ENCODE measurements at regions not wholly inside any gene's neighbourhood (a gene's known extent, or its start where the extent isn't known, plus 50 kb on each side); places are given as distances from the start of the nearest gene placed in this dataset.
"Not testable (repeated sequence)": the region's sequence is repeated elsewhere in the genome, so short reads cannot be mapped to it uniquely, and the experiment has no call there.

GRCh38 chr12:9406564-9407424, 198.6 kb upstream of the PZP start:
- Histone ChIP-seq H3K36me3 (ENCODE audit: control insufficient read depth, insufficient read depth, low read length, severe bottlenecking) (no peaks in the 10 kb centered on the region), H3K27me3 (replicated peaks; ENCODE audit: control insufficient read depth, insufficient read depth, low read length) (no peaks in the 10 kb centered on the region), H3K4me3 (ENCODE audit: low read length) (no peak overlapping the region), H3K9ac (ENCODE audit: low read length) (no peak overlapping the region), H3K9me3 (ENCODE audit: control insufficient read depth, low read length) (no peaks in the 10 kb centered on the region), H3K4me1 (ENCODE audit: control insufficient read depth, insufficient read depth, low read length) (no peaks in the 10 kb centered on the region)
- DNase-seq (ENCODE audit: low read depth) = no peak

DNA sequence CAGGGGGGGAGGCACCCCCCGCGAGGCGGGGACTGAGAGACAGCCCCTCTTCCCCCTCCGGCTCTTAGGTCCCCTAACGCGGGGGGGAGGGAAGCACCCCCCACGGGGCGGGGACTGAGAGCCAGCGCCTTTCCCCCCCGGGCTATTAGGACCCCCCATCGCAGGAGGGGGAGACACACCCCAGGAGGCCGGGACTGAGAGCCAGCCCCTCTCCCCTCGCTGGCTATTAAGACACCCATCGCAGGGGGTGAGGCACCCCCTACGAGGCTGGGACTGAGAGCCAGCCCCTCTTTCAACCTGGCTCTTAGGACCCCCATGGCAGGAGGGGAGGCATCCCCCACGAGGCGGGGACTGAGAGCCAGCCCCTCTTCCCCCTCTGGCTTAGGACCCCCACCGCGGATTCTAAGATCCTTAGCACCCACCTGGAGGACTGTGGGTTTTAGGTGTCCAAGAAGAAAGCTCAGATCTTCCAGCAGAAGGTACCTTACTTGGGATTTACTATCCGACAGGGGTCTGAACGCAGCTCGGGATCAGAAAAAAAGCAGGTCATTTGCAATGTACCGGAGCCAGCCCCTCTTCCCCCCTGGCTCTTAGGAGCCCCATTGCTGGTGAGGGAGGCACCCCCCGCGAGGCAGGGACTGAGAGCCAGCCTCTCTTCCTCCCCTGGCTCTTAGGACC, 197.8 kb upstream of the PZP start:
- Histone ChIP-seq H3K36me3 (ENCODE audit: control insufficient read depth, insufficient read depth, low read length, severe bottlenecking) (no peaks in the 10 kb centered on the region), H3K27me3 (replicated peaks; ENCODE audit: control insufficient read depth, insufficient read depth, low read length) (no peaks in the 10 kb centered on the region), H3K4me1 (ENCODE audit: control insufficient read depth, insufficient read depth, low read length) (no peaks in the 10 kb centered on the region), H3K4me3 (ENCODE audit: low read length) (no peak overlapping the region), H3K9ac (ENCODE audit: low read length) (no peak overlapping the region), H3K9me3 (ENCODE audit: control insufficient read depth, low read length) (no peaks in the 10 kb centered on the region)
- no peak for DNase-seq (ENCODE audit: low read depth)

DNA sequence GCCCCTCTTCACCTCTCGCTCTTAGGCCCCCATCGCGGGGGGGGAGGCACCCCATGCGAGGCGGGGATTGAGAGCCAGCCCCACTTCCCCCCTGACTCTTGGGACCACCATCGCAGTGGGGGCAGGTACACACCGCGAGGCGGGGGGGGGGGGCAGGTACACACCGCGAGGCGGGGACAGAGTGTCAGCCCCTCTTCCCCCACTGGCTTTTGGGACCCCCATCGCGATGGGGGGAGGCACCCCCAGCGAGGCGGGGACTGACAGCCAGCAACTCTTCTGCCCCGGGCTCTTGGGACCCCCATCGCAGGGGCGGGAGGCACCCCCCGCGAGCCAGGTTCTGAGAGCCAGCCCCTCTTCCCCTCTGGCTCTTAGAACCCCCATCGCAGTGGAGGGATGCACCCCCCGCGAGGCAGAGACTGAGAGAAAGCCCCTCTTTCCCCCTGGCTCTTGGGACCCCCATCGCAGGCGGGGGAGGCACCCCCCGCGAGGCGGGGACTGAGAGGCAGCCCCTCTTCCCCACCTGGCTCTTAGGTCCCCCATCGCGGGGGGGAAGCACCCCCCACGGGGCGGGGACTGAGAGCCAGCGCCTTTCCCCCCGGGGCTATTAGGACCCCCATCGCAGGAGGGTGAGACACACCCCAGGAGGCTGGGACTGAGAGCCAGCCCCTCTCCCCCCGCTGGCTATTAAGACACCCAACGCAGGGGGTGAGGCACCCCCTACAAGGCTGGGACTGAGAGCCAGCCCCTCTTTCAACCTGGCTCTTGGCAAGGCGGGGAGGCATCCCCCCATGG, 196.5 kb upstream of the PZP start:
- H3K27me3 ChIP-seq (replicated peaks; ENCODE audit: control insufficient read depth, insufficient read depth, low read length) = no peaks in the 10 kb centered on the region
- H3K9me3 ChIP-seq (ENCODE audit: control insufficient read depth, low read length) = no peaks in the 10 kb centered on the region
- no peak for DNase-seq (ENCODE audit: low read depth)

DNA sequence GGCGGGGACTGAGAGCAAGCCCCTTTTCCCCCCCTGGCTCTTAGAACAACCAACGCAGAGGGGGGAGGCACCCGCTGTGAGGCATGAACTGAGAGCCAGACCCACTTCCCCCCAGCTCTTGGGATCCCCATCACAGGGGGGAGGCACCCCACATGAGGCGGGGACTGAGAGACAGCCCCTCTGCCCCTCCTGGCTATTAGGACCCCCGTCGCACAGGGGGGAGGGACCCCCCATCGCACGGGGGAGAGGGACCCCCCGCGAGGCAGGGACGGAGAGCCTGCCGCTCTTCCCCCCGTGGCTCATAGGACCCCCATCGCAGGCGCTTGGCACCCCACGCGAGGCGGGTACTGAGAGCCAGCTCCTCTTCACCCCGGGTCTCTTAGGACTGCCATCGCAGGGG, 195.8 kb upstream of the PZP start:
- H3K9me3 ChIP-seq (ENCODE audit: control insufficient read depth, low read length) = no peaks in the 10 kb centered on the region
- DNase-seq (ENCODE audit: low read depth) = no peak
- H3K4me1 ChIP-seq (ENCODE audit: control insufficient read depth, insufficient read depth, low read length) = no peaks in the 10 kb centered on the region
- no peaks in the 10 kb centered on the region for H3K36me3 ChIP-seq (ENCODE audit: control insufficient read depth, insufficient read depth, low read length, severe bottlenecking)
- H3K9ac ChIP-seq (ENCODE audit: low read length) = no peak overlapping the region
- no peak overlapping the region for H3K4me3 ChIP-seq (ENCODE audit: low read length)
- H3K27me3 ChIP-seq (replicated peaks; ENCODE audit: control insufficient read depth, insufficient read depth, low read length) = no peaks in the 10 kb centered on the region

More for the DNA sequence above, 196.5 kb upstream of the PZP start:
- Histone ChIP-seq H3K36me3 (ENCODE audit: control insufficient read depth, insufficient read depth, low read length, severe bottlenecking) (no peaks in the 10 kb centered on the region), H3K9ac (ENCODE audit: low read length) (no peak overlapping the region), H3K4me1 (ENCODE audit: control insufficient read depth, insufficient read depth, low read length) (no peaks in the 10 kb centered on the region), H3K4me3 (ENCODE audit: low read length) (no peak overlapping the region)

GRCh38 chr12:9402432-9403040, 194.3 kb upstream of the PZP start:
- not testable (repeated sequence) for DNase-seq (ENCODE audit: low read depth); H3K9me3 ChIP-seq (ENCODE audit: control insufficient read depth, low read length); H3K9ac ChIP-seq (ENCODE audit: low read length); H3K4me3 ChIP-seq (ENCODE audit: low read length); H3K36me3 ChIP-seq (ENCODE audit: control insufficient read depth, insufficient read depth, low read length, severe bottlenecking); H3K4me1 ChIP-seq (ENCODE audit: control insufficient read depth, insufficient read depth, low read length); H3K27me3 ChIP-seq (replicated peaks; ENCODE audit: control insufficient read depth, insufficient read depth, low read length)

DNA sequence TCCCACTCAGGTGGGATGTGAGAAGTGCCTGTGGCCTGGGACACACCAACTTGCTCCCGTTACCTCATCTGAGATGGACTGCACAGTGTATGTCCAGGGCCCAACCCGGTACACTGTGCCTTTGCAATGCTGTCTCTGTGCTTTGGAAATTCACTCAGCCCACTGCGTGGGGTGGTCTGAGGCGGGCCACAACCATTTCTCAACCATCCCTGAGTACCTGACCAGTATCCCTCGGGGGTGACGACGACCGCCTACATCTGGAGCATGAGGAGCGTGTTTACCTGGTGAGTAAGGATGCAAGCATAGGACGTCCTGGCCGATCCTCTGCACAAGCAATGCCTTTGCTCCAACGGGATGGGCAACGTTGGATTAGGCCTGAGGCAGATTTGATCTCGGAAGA, 188.2 kb upstream of the PZP start:
- H3K27me3 ChIP-seq (replicated peaks; ENCODE audit: control insufficient read depth, insufficient read depth, low read length); DNase-seq (ENCODE audit: low read depth); H3K9me3 ChIP-seq (ENCODE audit: control insufficient read depth, low read length); H3K4me1 ChIP-seq (ENCODE audit: control insufficient read depth, insufficient read depth, low read length); H3K36me3 ChIP-seq (ENCODE audit: control insufficient read depth, insufficient read depth, low read length, severe bottlenecking); H3K4me3 ChIP-seq (ENCODE audit: low read length); H3K9ac ChIP-seq (ENCODE audit: low read length): not testable (repeated sequence)

GRCh38 chr12:9395220-9395619, 187.0 kb upstream of the PZP start:
- DNase-seq (ENCODE audit: low read depth); H3K9me3 ChIP-seq (ENCODE audit: control insufficient read depth, low read length); H3K9ac ChIP-seq (ENCODE audit: low read length); H3K4me3 ChIP-seq (ENCODE audit: low read length); H3K27me3 ChIP-seq (replicated peaks; ENCODE audit: control insufficient read depth, insufficient read depth, low read length); H3K36me3 ChIP-seq (ENCODE audit: control insufficient read depth, insufficient read depth, low read length, severe bottlenecking); H3K4me1 ChIP-seq (ENCODE audit: control insufficient read depth, insufficient read depth, low read length): not testable (repeated sequence)

DNA sequence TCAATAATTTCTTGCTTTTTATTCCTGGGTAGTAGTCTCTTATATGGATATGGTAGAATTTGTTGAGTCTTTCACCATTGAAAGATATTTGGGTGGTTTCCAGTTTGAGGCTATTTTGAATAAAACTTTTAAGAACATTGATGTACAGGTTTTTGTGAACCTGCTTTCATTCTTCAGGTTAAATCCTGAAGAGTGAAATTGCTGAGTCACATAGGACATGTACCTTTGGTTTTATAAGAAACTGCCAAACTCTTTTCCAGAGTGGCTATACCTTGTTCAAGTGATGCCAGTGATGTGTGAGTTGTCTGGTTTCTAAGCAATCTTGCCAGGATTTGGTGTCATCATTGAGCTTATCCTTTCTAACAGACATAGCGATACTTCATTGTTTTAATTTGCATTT, 184.6 kb upstream of the PZP start:
- Histone ChIP-seq H3K9ac (ENCODE audit: low read length) (no peak overlapping the region), H3K9me3 (ENCODE audit: control insufficient read depth, low read length) (no peaks in the 10 kb centered on the region), H3K4me3 (ENCODE audit: low read length) (no peak overlapping the region), H3K36me3 (ENCODE audit: control insufficient read depth, insufficient read depth, low read length, severe bottlenecking) (no peaks in the 10 kb centered on the region), H3K4me1 (ENCODE audit: control insufficient read depth, insufficient read depth, low read length) (no peaks in the 10 kb centered on the region), H3K27me3 (replicated peaks; ENCODE audit: control insufficient read depth, insufficient read depth, low read length) (peaks cover 15% of the 10 kb centered on the region)
- no peak for DNase-seq (ENCODE audit: low read depth)

DNA sequence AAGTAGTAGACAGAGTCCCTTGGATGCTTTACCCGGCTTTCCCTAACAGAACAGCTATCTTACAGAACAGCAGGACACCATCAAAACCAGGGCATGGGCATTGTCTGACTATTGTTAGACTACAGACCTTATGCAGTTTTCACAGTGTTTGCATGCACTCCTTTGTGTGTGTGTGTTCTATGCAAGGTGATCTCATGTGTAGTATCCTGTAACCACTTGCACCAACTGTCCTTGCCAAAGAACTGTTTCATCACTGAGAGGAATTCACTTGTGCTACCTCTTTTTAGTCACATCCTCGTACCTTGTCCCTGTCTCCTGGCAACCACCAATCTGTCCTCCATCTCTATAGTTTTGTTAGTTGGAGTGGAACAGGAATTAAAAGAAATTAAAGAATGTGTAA, 183.6 kb upstream of the PZP start:
- no peaks in the 10 kb centered on the region for H3K4me1 ChIP-seq (ENCODE audit: control insufficient read depth, insufficient read depth, low read length)
- no peaks in the 10 kb centered on the region for H3K36me3 ChIP-seq (ENCODE audit: control insufficient read depth, insufficient read depth, low read length, severe bottlenecking)
- no peak overlapping the region for H3K4me3 ChIP-seq (ENCODE audit: low read length)
- H3K9me3 ChIP-seq (ENCODE audit: control insufficient read depth, low read length) = no peaks in the 10 kb centered on the region
- DNase-seq (ENCODE audit: low read depth) = no peak
- H3K27me3 ChIP-seq (replicated peaks; ENCODE audit: control insufficient read depth, insufficient read depth, low read length) = peaks cover 15% of the 10 kb centered on the region
- H3K9ac ChIP-seq (ENCODE audit: low read length) = no peak overlapping the region

- no peak for DNase-seq (ENCODE audit: low read depth)
- H3K27me3 ChIP-seq (replicated peaks; ENCODE audit: control insufficient read depth, insufficient read depth, low read length) = peaks cover 15% of the 10 kb centered on the region
- no peak overlapping the region for H3K4me3 ChIP-seq (ENCODE audit: low read length)
- H3K4me1 ChIP-seq (ENCODE audit: control insufficient read depth, insufficient read depth, low read length) = no peaks in the 10 kb centered on the region
- H3K9ac ChIP-seq (ENCODE audit: low read length) = no peak overlapping the region
- H3K9me3 ChIP-seq (ENCODE audit: control insufficient read depth, low read length) = no peaks in the 10 kb centered on the region
- H3K36me3 ChIP-seq (ENCODE audit: control insufficient read depth, insufficient read depth, low read length, severe bottlenecking) = no peaks in the 10 kb centered on the region
These were observed 182.6 kb upstream of the PZP start for GRCh38 chr12:9390761-9391160.

GRCh38 chr12:9389796-9390195, 181.6 kb upstream of the PZP start:
- DNase-seq (ENCODE audit: low read depth) = no peak
- Histone ChIP-seq H3K9me3 (ENCODE audit: control insufficient read depth, low read length) (no peaks in the 10 kb centered on the region), H3K36me3 (ENCODE audit: control insufficient read depth, insufficient read depth, low read length, severe bottlenecking) (no peaks in the 10 kb centered on the region), H3K4me1 (ENCODE audit: control insufficient read depth, insufficient read depth, low read length) (no peaks in the 10 kb centered on the region), H3K4me3 (ENCODE audit: low read length) (no peak overlapping the region), H3K9ac (ENCODE audit: low read length) (no peak overlapping the region), H3K27me3 (replicated peaks; ENCODE audit: control insufficient read depth, insufficient read depth, low read length) (peaks cover 15% of the 10 kb centered on the region)
